Rectal smooth muscle tissue (tissue), 1 donor: ENCODE measurements at regions not wholly inside any gene's neighbourhood (a gene's known extent, or its start where the extent isn't known, plus 50 kb on each side); places are given as distances from the start of the nearest gene placed in this dataset.

Experiments used
- H3K27ac ChIP-seq: one replicate; pipeline ENCODE4 v1.7.0; 2013; ENCODE audit warnings: low read depth, low read length, inconsistent platforms
- H3K27me3 ChIP-seq: one replicate; pipeline ENCODE4 v1.7.0; 2013; ENCODE audit warnings: low read length; ENCODE audit not compliant: control insufficient read depth, insufficient read depth
- H3K36me3 ChIP-seq: one replicate; pipeline ENCODE4 v1.7.0; 2013; ENCODE audit warnings: low read length; ENCODE audit not compliant: control insufficient read depth, insufficient read depth
- H3K4me1 ChIP-seq: one replicate; pipeline ENCODE4 v1.7.0; 2013; ENCODE audit warnings: low read length; ENCODE audit not compliant: control insufficient read depth, insufficient read depth
- H3K4me3 ChIP-seq: one replicate; pipeline ENCODE4 v1.7.0; 2013; ENCODE audit warnings: low read length
- H3K9ac ChIP-seq: one replicate; pipeline ENCODE4 v1.7.0; 2013; ENCODE audit warnings: low read length

DNA sequence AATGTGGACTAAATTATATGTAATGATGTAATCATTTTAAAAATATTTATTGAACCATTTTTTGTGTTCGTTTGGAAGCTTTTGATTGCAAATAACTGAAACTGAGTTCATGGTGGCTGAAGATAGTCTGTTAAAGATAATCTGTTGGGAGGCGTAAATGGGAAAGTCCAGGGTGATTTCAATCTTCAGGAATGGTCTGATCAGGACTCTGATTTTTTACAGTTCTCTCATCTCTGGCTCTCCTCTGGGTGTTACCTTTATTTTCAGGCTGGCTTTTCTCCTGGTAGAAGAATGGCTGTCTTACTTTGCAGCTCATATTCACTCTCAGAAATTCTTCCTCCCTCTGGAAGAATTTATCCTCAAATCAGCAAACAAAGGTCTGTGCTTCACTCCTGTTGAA lies 199.0 kb upstream of the LEF1 start:
- H3K4me3 ChIP-seq = no peak overlapping the region
- H3K27me3 ChIP-seq = no peaks in the 10 kb centered on the region
- no peaks in the 10 kb centered on the region for H3K4me1 ChIP-seq
- no peak overlapping the region for H3K27ac ChIP-seq
- H3K9ac ChIP-seq = no peak overlapping the region
- H3K36me3 ChIP-seq = no peaks in the 10 kb centered on the region

DNA sequence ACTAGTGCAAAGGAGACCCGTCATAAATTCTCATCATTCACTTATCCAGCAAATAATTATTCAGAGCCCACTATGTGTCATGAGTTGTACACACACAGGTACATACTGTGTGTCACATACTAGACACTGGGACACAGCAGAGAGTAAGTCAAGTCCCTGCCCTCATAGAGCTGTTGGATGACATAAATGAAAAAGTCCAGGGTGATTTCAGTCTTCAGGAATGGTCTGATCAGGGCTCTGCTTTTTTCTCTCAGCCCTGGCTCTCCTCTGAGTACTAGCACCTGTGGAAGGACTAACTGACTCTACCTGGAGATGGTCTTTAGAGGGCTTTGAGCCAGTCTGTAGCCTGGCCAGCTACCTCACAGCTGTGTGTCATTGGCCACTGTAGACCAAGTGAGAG lies 198.0 kb upstream of the LEF1 start:
- no peaks in the 10 kb centered on the region for H3K4me1 ChIP-seq
- H3K36me3 ChIP-seq = no peaks in the 10 kb centered on the region
- no peak overlapping the region for H3K4me3 ChIP-seq
- no peaks in the 10 kb centered on the region for H3K27me3 ChIP-seq
- H3K27ac ChIP-seq = no peak overlapping the region
- no peak overlapping the region for H3K9ac ChIP-seq

DNA sequence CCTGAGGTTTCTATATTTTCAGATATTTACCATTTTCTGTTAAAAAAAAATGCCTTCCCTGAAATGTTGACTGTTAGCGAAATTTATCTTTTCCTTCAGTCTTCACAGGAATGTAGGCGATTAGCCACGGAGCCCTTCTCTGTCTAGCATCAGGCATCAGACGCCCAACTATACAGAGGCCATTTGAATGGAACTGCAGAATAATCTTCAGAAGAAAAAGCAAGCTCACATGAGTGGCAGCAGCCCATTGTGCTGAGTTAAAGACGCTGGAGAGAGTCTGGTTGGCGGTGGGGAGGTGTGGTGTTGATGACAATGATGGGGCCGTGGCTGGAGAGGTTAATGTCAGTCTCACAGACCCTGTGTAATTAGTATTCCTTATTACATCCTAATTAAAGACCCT lies 196.8 kb upstream of the LEF1 start:
- H3K27ac ChIP-seq = no peak overlapping the region
- no peak overlapping the region for H3K4me3 ChIP-seq
- H3K36me3 ChIP-seq = no peaks in the 10 kb centered on the region
- no peaks in the 10 kb centered on the region for H3K4me1 ChIP-seq
- no peak overlapping the region for H3K9ac ChIP-seq
- H3K27me3 ChIP-seq = no peaks in the 10 kb centered on the region

DNA sequence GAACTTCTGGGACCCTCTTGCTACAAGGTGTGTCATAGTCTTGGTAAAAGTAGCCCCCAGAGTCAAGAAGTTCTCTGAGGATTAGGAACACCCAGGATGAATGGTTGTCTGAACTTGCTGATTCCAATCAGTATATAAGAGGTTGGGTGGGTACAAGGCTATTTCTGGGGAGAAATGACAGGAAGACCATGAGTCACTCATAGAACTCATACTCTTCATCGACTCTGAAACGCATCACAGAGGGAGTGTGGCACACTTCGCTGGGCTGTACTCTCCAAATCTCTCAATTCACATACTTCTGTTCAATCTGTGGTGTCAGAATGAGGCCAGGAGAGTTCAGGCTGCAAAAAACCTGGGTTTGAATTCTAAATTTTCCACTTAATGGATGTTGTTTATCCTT lies 193.2 kb upstream of the LEF1 start:
- Histone ChIP-seq H3K4me1 (no peaks in the 10 kb centered on the region), H3K9ac (no peak overlapping the region), H3K27me3 (no peaks in the 10 kb centered on the region), H3K27ac (no peak overlapping the region), H3K4me3 (no peak overlapping the region), H3K36me3 (no peaks in the 10 kb centered on the region)

DNA sequence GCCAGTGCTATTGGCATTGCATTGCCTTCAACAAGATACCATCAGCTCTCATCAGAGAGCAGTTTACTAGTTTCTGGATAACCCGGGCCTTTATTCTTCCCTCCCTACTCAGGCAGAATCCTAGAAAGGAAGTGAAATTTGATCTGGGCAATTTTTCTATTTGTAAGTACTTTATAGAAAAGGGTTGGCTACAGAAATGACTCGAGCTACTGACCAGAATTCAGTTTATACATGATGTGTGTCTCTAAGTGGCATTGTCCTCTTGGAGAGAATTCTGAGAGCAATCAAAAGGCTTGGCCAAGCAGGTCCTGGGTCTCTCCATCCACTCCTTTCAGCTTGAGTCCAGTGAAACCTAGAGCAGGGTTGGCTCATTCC lies 192.7 kb upstream of the LEF1 start:
- H3K27ac ChIP-seq = no peak overlapping the region
- no peak overlapping the region for H3K4me3 ChIP-seq
- H3K36me3 ChIP-seq = no peaks in the 10 kb centered on the region
- H3K9ac ChIP-seq = no peak overlapping the region
- H3K4me1 ChIP-seq = no peaks in the 10 kb centered on the region
- no peaks in the 10 kb centered on the region for H3K27me3 ChIP-seq

DNA sequence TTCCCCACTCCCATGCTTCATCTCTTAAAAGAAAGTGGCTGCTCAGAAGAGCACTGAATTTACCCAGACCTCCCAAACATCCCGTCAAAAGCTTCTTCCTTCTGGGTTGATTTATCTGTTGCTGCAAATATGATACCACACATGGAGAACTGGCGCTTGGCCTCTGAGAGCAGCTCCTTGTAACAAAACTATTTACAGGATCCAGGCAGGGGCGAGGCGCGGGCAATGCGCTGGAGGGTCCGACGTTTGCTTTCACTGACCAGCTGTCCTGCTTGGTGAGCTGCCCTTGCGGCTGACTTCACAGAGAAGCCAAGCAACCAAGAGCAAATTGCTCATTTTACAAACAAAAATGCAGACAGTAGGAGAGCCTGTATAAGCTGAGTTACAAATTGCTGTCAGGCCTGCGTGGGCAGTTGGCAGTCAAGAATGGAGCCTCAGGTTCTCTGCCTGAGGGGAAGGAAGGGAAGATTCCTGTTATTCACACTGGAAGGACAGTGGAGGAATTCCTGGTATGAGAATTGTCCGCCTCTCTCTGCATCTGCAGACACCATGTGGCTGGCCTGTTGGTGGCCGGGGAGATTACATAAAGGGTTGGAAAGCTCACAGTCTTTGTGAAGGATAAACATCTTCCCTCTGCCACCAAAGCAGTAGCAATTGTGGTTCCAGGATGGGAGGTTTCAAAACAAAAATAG lies 192.2 kb upstream of the LEF1 start:
- no peaks in the 10 kb centered on the region for H3K4me1 ChIP-seq
- H3K27me3 ChIP-seq = no peaks in the 10 kb centered on the region
- H3K4me3 ChIP-seq = no peak overlapping the region
- H3K36me3 ChIP-seq = no peaks in the 10 kb centered on the region
- H3K9ac ChIP-seq = no peak overlapping the region
- H3K27ac ChIP-seq = no peak overlapping the region

DNA sequence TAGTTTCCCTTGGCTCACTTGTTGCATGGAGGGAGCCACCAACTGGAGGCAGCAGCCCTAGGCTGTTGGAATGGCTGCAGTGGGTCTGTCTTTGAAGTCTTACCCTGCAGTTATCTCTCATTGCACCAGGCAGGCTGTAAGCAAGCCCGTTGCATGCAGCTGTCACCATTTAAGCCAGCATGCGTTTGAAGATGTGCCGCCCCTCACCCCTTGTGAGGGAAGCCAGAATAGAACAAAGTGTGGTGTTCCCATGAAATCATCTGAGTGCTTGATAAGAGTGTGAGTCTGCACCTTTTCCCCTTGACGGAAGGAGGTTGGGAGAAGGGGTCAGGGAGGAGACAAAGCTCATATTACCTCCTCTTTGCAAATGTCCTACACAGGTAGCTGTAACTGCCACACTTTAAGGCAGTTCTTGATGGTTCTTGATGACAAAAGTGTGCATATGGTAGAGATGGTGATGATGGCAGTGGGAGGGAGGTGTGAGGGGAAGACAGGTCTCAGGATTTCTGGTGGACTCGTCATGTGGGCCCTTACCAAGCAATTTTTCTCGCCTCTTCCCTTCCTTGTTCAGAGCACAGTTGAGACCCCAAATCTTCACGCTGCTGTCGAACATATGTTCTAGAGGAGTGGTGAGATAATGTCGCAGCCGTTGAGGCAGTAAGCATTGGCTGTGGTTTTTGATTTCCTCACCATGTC lies 191.4 kb upstream of the LEF1 start:
- no peak overlapping the region for H3K9ac ChIP-seq
- no peak overlapping the region for H3K4me3 ChIP-seq
- H3K27ac ChIP-seq = no peak overlapping the region
- H3K36me3 ChIP-seq = no peaks in the 10 kb centered on the region
- H3K27me3 ChIP-seq = no peaks in the 10 kb centered on the region
- no peaks in the 10 kb centered on the region for H3K4me1 ChIP-seq

DNA sequence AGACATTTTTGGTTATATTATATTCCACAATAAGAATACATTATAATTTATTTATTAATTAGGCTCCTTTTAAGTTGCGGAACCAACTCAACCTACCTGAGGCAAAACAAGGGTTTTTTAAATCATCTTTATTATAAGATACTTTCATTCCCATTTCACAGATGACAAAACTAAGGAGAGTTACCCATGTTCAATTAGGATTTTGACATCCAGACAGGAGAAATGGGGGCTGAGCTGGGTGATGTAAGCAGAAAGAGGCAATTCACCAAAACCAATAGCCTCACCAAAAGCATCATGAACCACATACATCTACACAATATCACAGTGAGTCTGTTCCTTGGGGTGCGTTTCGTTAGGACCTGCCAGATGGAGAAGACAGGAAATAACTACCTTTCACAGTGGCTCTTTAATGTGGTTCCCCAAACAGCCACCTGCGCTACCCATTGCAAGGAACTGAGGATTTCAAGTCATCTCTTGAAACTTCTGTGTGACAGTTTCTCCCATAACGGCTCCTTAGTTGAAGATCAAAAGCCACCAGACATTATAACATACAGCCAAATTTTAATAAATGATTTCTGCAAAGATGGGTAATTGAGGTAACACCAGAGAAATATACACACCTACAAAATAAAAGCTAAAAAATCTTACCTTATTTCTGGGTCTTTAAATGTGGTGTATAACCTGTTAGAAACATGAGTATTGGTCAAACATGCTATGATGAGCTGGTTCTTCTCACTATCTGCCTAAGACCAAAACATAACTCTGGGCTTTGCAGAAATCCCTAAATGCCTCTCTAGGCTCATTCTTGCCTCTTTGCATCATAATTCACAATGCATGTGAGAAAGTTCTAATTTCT lies 190.6 kb upstream of the LEF1 start:
- H3K36me3 ChIP-seq = no peaks in the 10 kb centered on the region

DNA sequence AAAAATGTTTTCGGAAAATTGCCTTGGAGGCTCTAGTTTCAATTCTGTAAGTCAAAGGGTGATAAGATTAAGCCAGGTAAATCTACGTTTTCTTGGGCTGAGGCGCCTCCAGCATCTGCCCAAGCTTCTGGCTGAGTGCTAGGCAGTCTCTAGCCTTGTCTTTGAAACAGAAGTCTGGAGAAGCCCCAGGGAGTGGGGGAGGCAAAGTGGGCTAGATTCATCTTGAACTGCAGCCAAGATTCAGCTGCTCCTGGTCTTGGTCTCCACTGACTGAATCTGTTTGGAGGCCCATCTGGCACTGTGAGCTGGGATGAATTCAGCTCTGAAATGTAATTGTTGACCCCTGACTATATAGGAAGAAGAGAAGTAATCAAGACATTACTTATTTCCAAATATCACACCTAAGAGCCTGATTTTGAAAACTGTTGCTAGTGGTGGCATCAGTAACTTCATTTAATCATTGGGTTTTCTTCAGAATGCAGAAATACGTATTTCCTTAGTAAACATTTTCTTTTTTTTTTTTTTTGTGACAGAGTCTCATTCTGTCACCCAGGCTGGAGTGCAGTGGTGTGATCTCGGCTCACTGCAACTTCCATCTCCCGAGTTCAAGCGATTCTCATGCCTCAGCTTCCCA lies 187.3 kb upstream of the LEF1 start:
- H3K36me3 ChIP-seq = no peaks in the 10 kb centered on the region
- H3K9ac ChIP-seq = no peak overlapping the region
- H3K27ac ChIP-seq = no peak overlapping the region
- H3K27me3 ChIP-seq = no peaks in the 10 kb centered on the region
- H3K4me1 ChIP-seq = peaks cover 3% of the 10 kb centered on the region
- H3K4me3 ChIP-seq = no peak overlapping the region

More for the DNA sequence above, 190.6 kb upstream of the LEF1 start:
- no peaks in the 10 kb centered on the region for H3K27me3 ChIP-seq
- no peak overlapping the region for H3K27ac ChIP-seq
- no peak overlapping the region for H3K4me3 ChIP-seq
- H3K9ac ChIP-seq = no peak overlapping the region
- H3K4me1 ChIP-seq = no peaks in the 10 kb centered on the region

DNA sequence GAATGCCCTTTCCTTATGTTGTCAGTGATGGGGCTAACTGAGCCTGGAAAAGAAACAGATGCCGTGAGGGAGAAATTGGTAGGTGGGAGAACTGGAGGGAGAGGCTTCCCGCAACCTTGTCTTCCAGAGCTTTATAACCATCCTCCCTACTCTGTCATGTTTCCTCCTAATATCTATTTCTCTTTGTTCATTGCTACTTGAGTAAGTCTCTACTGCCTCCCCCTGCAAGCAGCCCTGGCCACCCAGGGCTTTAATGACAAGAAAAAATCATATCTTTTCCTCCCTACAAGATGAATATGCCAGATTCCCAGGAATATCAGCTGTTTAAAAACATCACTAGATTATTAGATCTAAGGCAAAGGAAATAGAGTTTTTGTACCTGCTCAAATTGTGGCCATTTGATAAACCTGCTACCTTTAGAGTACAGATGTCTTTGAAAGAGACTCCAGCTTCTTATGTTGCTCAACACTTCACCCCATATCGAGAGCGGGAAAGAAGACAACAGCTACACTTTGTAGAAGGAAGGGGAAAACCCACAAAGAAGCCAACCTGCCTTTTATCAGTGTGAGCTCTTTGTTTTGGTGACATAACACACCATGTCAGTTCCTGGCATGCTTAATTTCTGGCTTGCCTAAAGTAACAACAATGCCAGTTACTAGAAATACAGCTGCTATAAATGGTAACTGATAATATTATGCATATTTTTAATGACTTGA lies 186.6 kb upstream of the LEF1 start:
- H3K36me3 ChIP-seq = no peaks in the 10 kb centered on the region

DNA sequence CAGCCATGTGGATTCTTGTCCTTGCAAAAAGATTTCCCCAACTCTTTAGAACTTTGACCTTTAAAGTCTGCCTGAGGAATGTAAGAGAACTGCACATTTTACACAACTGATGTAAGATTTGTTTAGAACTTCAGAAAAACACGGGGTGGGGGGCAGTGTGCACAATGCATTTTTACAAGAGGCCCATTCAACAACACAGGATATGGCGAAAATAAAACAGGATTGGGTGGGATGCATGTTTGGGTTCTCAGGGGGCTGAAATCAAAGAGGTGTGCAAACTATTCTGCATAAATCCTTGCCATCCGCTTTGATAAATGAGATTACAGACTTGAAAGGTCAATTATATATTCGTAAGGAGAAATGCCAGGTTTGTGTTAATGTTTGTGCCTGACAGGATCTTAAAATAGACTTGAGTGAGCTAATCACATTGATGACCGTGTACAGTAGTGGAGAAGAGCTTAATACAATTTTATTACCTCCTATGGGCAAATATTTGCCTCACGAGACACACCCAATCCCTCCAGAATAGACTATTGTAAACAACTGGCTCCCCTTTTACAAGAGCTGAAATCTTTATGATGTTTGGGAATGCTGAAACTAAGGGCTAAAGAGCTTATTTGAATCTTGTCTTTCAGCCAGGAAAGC lies 184.1 kb upstream of the LEF1 start:
- no peak overlapping the region for H3K27ac ChIP-seq
- H3K27me3 ChIP-seq = no peaks in the 10 kb centered on the region
- H3K4me3 ChIP-seq = no peak overlapping the region
- H3K9ac ChIP-seq = no peak overlapping the region
- H3K36me3 ChIP-seq = no peaks in the 10 kb centered on the region
- H3K4me1 ChIP-seq = peaks cover 3% of the 10 kb centered on the region

More for the DNA sequence above, 186.6 kb upstream of the LEF1 start:
- H3K9ac ChIP-seq = no peak overlapping the region
- no peak overlapping the region for H3K4me3 ChIP-seq
- no peaks in the 10 kb centered on the region for H3K27me3 ChIP-seq
- no peak overlapping the region for H3K27ac ChIP-seq
- H3K4me1 ChIP-seq = peaks cover 3% of the 10 kb centered on the region
